Stomach (tissue), 4 donors: ENCODE measurements at regions not wholly inside any gene's neighbourhood (a gene's known extent, or its start where the extent isn't known, plus 50 kb on each side); places are given as distances from the start of the nearest gene placed in this dataset.

Experiments
- CTCF ChIP-seq, 7 experiments: fragments of 450-650 bp in 4 of 7; fragments of 200-600 bp in 3 of 7; sonication (generic) in 3 of 7; IDR thresholded peaks; one replicate each; pipeline ENCODE4 v1.5.1; 2016 to 2019; ENCODE audit warnings: antibody characterized with exemption in 7 of 7, control low read depth in 2 of 7, mild to moderate bottlenecking in 1 of 7
- EP300 ChIP-seq: sonication (generic); formaldehyde crosslinking; IDR thresholded peaks from one replicate; pipeline ENCODE4 v1.6.1; 2017; ENCODE audit warnings: antibody characterized with exemption
- POLR2A ChIP-seq, 4 donors: fragments of 450-650 bp; IDR thresholded peaks; one replicate each; pipeline ENCODE4 v1.6.1; 2016; ENCODE audit warnings: antibody characterized with exemption in 4 of 4, control low read depth in 2 of 4, mild to moderate bottlenecking in 1 of 4, moderate library complexity in 1 of 4
- POLR2AphosphoS5 ChIP-seq, 3 donors: sonication (generic); formaldehyde crosslinking; IDR thresholded peaks; one replicate each; pipeline ENCODE4 v1.6.1; 2016; ENCODE audit warnings: antibody characterized with exemption in 3 of 3

GRCh38 chr11:105328061-105328460 lies 188.5 kb upstream of the CARD18 start:
- TF ChIP-seq CTCF (IDR thresholded peaks at IDR 0.05) (no peak), POLR2AphosphoS5 (IDR thresholded peaks at IDR 0.05) (no peak), POLR2A (IDR thresholded peaks at IDR 0.05) (no peak), EP300 (no peak)
